ENCODE measurements at regions not wholly inside any gene's neighbourhood (a gene's known extent, or its start where the extent isn't known, plus 50 kb on each side); places are given as distances from the start of the nearest gene placed in this dataset.

GRCh38 chr13:80144493-80144892, 196.4 kb downstream of the SPRY2 start:
- TF ChIP-seq POLR2A (IDR thresholded peaks at IDR 0.05), result no peak
- TF ChIP-seq, protein P1, sequence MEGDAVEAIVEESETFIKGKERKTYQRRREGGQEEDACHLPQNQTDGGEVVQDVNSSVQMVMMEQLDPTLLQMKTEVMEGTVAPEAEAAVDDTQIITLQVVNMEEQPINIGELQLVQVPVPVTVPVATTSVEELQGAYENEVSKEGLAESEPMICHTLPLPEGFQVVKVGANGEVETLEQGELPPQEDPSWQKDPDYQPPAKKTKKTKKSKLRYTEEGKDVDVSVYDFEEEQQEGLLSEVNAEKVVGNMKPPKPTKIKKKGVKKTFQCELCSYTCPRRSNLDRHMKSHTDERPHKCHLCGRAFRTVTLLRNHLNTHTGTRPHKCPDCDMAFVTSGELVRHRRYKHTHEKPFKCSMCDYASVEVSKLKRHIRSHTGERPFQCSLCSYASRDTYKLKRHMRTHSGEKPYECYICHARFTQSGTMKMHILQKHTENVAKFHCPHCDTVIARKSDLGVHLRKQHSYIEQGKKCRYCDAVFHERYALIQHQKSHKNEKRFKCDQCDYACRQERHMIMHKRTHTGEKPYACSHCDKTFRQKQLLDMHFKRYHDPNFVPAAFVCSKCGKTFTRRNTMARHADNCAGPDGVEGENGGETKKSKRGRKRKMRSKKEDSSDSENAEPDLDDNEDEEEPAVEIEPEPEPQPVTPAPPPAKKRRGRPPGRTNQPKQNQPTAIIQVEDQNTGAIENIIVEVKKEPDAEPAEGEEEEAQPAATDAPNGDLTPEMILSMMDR (IDR thresholded peaks at IDR 0.05), result no peak
